DOHH2 (cell line): ENCODE measurements at regions not wholly inside any gene's neighbourhood (a gene's known extent, or its start where the extent isn't known, plus 50 kb on each side); places are given as distances from the start of the nearest gene placed in this dataset.

ENCODE experiments used
- H3F3A ChIP-seq: fragments of 200-600 bp; sonication (generic), shearing (Covaris generic); 2 replicates; pipeline ENCODE4 v1.6.0; 2016; ENCODE audit warnings: antibody characterized with exemption, mild to moderate bottlenecking; ENCODE audit not compliant: control insufficient read depth, insufficient read depth
- H3K27ac ChIP-seq: fragments of 200-600 bp; sonication (generic); 2 replicates; pipeline ENCODE4 v1.5.1; 2014; ENCODE audit warnings: low read depth, mild to moderate bottlenecking, low read length, moderate library complexity
- H3K27me3 ChIP-seq: fragments of 200-600 bp; sonication (generic); 2 replicates; pipeline ENCODE4 v1.6.1; 2014; ENCODE audit warnings: mild to moderate bottlenecking, low read length, mixed read lengths; ENCODE audit not compliant: control insufficient read depth
- H3K36me3 ChIP-seq: fragments of 200-600 bp; sonication (generic); 2 replicates; pipeline ENCODE4 v1.6.1; 2014; ENCODE audit warnings: mild to moderate bottlenecking, low read length, moderate library complexity, mixed read lengths; ENCODE audit not compliant: control insufficient read depth
- H3K4me1 ChIP-seq: fragments of 200-600 bp; sonication (generic); 2 replicates; pipeline ENCODE4 v1.6.1; 2014; ENCODE audit warnings: mild to moderate bottlenecking, low read length, mixed read lengths; ENCODE audit not compliant: control insufficient read depth
- H3K4me2 ChIP-seq: fragments of 200-600 bp; sonication (generic); 2 replicates; pipeline ENCODE4 v1.6.0; 2014; ENCODE audit warnings: mild to moderate bottlenecking, low read length, moderate library complexity
- H3K4me3 ChIP-seq: fragments of 200-600 bp; sonication (generic); 2 replicates; pipeline ENCODE4 v1.5.1; 2014; ENCODE audit warnings: mild to moderate bottlenecking, low read length, mixed read lengths
- H3K79me2 ChIP-seq: fragments of 200-600 bp; sonication (generic); 2 replicates; pipeline ENCODE4 v1.6.1; 2014; ENCODE audit warnings: mild to moderate bottlenecking, low read length, mixed read lengths; ENCODE audit not compliant: control insufficient read depth
- H3K9me2 ChIP-seq: fragments of 200-600 bp; sonication (generic); replicated peaks from 2 replicates; pipeline ENCODE4 v1.6.1; 2014; ENCODE audit warnings: mild to moderate bottlenecking, low read length, mixed read lengths; ENCODE audit not compliant: control insufficient read depth
- H3K9me3 ChIP-seq: fragments of 200-600 bp; sonication (generic); 2 replicates; pipeline ENCODE4 v1.6.1; 2014; ENCODE audit warnings: antibody characterized with exemption, low read length, mixed read lengths; ENCODE audit not compliant: control insufficient read depth, insufficient read depth
- H4K20me1 ChIP-seq: fragments of 200-600 bp; sonication (generic); 2 replicates; pipeline ENCODE4 v1.6.0; 2014; ENCODE audit warnings: low read depth, mild to moderate bottlenecking, antibody characterized with exemption, low read length, moderate library complexity; ENCODE audit not compliant: control insufficient read depth, insufficient read depth
- EZH2phosphoT487 ChIP-seq: fragments of 200-600 bp; sonication (generic); IDR thresholded peaks from 2 replicates; pipeline ENCODE4 v1.6.1; 2017; ENCODE audit warnings: borderline replicate concordance, mild to moderate bottlenecking, antibody characterized with exemption, low read length, moderate library complexity, mixed read lengths
- TF ChIP-seq, protein P1 (sequence below): fragments of 200-600 bp; sonication (generic); IDR thresholded peaks from one replicate; pipeline ENCODE4 v1.5.1; 2014; ENCODE audit warnings: antibody characterized with exemption, mild to moderate bottlenecking, low read depth, low read length; ENCODE audit not compliant: poor library complexity, severe bottlenecking

GRCh38 chr5:86332851-86333250 lies 284.9 kb upstream of the COX7C start:
- TF ChIP-seq, protein P1, sequence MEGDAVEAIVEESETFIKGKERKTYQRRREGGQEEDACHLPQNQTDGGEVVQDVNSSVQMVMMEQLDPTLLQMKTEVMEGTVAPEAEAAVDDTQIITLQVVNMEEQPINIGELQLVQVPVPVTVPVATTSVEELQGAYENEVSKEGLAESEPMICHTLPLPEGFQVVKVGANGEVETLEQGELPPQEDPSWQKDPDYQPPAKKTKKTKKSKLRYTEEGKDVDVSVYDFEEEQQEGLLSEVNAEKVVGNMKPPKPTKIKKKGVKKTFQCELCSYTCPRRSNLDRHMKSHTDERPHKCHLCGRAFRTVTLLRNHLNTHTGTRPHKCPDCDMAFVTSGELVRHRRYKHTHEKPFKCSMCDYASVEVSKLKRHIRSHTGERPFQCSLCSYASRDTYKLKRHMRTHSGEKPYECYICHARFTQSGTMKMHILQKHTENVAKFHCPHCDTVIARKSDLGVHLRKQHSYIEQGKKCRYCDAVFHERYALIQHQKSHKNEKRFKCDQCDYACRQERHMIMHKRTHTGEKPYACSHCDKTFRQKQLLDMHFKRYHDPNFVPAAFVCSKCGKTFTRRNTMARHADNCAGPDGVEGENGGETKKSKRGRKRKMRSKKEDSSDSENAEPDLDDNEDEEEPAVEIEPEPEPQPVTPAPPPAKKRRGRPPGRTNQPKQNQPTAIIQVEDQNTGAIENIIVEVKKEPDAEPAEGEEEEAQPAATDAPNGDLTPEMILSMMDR: no peak
- TF ChIP-seq EZH2phosphoT487: no peak
- Histone ChIP-seq H3K79me2 (no peaks in the 10 kb centered on the region), H3K9me2 (no peaks in the 10 kb centered on the region; the same call in 1 of the 2 replicates), H3K4me1 (no peaks in the 10 kb centered on the region), H4K20me1 (no peaks in the 10 kb centered on the region), H3K9me3 (no peaks in the 10 kb centered on the region), H3K27me3 (no peaks in the 10 kb centered on the region), H3F3A (no peaks in the 10 kb centered on the region), H3K27ac (no peak overlapping the region), H3K4me2 (no peak overlapping the region), H3K4me3 (no peak overlapping the region), H3K36me3 (no peaks in the 10 kb centered on the region)

- Histone ChIP-seq H3K4me3 (no peak overlapping the region), H3K4me1 (no peaks in the 10 kb centered on the region), H3K9me2 (no peaks in the 10 kb centered on the region), H3K79me2 (no peaks in the 10 kb centered on the region), H4K20me1 (no peaks in the 10 kb centered on the region), H3K27ac (no peak overlapping the region), H3K36me3 (no peaks in the 10 kb centered on the region), H3K27me3 (no peaks in the 10 kb centered on the region), H3K4me2 (no peak overlapping the region), H3K9me3 (no peaks in the 10 kb centered on the region), H3F3A (no peaks in the 10 kb centered on the region)
- no peak for TF ChIP-seq EZH2phosphoT487
- TF ChIP-seq, protein P1: no peak
Observed at GRCh38 chr5:86337667-86338460, 279.9 kb upstream of the COX7C start.

DNA sequence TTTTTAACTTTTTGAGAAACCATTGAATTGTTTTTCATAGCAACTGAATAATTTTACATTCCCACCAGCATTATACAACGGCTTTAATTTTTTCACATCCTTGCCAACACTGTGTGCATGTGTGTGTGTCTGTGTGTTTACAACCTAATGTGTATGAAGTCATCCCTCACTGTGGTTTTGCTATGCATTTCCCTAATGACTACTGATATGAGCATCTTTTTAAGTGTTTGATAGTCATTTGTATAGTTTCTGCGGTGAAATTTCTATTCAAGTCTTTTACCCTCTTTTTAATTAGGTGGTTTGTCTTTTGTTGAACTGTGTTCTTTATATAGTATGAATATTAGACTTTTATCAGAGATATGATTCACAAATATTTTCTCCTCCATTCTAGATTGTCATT lies 263.1 kb upstream of the COX7C start:
- Histone ChIP-seq H3K9me3 (no peaks in the 10 kb centered on the region), H4K20me1 (no peaks in the 10 kb centered on the region), H3F3A (no peaks in the 10 kb centered on the region), H3K4me1 (no peaks in the 10 kb centered on the region), H3K27me3 (no peaks in the 10 kb centered on the region), H3K9me2 (no peaks in the 10 kb centered on the region), H3K27ac (no peak overlapping the region), H3K79me2 (no peaks in the 10 kb centered on the region), H3K36me3 (no peaks in the 10 kb centered on the region), H3K4me2 (no peak overlapping the region), H3K4me3 (no peak overlapping the region)
- TF ChIP-seq, protein P1: no peak
- no peak for TF ChIP-seq EZH2phosphoT487
